ENCODE measurements at regions not wholly inside any gene's neighbourhood (a gene's known extent, or its start where the extent isn't known, plus 50 kb on each side); places are given as distances from the start of the nearest gene placed in this dataset.

GRCh38 chr3:89685731-89686130 lies 578.3 kb downstream of the EPHA3 start:
- Histone ChIP-seq H3K27ac (no peak overlapping the region), H3K9me3 (no peaks in the 10 kb centered on the region), H3K4me3 (ENCODE audit: low read depth in 1 of 2, low read length in 1 of 2) (no peak overlapping the region), H3K36me3 (no peaks in the 10 kb centered on the region), H3K4me1 (ENCODE audit: control insufficient read depth in 1 of 2, insufficient read depth in 1 of 2, low read depth in 1 of 2, low read length in 1 of 2) (no peaks in the 10 kb centered on the region), H3K27me3 (no peaks in the 10 kb centered on the region)
- TF ChIP-seq CTCF (IDR thresholded peaks at IDR 0.05): no peak

- H3K27me3 ChIP-seq: no peaks in the 10 kb centered on the region
- no peaks in the 10 kb centered on the region for H3K36me3 ChIP-seq
- H3K27ac ChIP-seq: no peak overlapping the region
- H3K9me3 ChIP-seq: no peaks in the 10 kb centered on the region
- no peak for TF ChIP-seq CTCF (IDR thresholded peaks at IDR 0.05)
- no peaks in the 10 kb centered on the region for H3K4me1 ChIP-seq (ENCODE audit: control insufficient read depth in 1 of 2, insufficient read depth in 1 of 2, low read depth in 1 of 2, low read length in 1 of 2)
- no peak overlapping the region for H3K4me3 ChIP-seq (ENCODE audit: low read depth in 1 of 2, low read length in 1 of 2)
These were observed 583.2 kb downstream of the EPHA3 start for GRCh38 chr3:89690646-89691045.

GRCh38 chr3:89692601-89693000 lies 585.2 kb downstream of the EPHA3 start:
- Histone ChIP-seq H3K27ac (no peak overlapping the region), H3K36me3 (no peaks in the 10 kb centered on the region), H3K4me3 (ENCODE audit: low read depth in 1 of 2, low read length in 1 of 2) (no peak overlapping the region), H3K9me3 (no peaks in the 10 kb centered on the region), H3K27me3 (no peaks in the 10 kb centered on the region), H3K4me1 (ENCODE audit: control insufficient read depth in 1 of 2, insufficient read depth in 1 of 2, low read depth in 1 of 2, low read length in 1 of 2) (no peaks in the 10 kb centered on the region)
- TF ChIP-seq CTCF (IDR thresholded peaks at IDR 0.05): no peak

DNA sequence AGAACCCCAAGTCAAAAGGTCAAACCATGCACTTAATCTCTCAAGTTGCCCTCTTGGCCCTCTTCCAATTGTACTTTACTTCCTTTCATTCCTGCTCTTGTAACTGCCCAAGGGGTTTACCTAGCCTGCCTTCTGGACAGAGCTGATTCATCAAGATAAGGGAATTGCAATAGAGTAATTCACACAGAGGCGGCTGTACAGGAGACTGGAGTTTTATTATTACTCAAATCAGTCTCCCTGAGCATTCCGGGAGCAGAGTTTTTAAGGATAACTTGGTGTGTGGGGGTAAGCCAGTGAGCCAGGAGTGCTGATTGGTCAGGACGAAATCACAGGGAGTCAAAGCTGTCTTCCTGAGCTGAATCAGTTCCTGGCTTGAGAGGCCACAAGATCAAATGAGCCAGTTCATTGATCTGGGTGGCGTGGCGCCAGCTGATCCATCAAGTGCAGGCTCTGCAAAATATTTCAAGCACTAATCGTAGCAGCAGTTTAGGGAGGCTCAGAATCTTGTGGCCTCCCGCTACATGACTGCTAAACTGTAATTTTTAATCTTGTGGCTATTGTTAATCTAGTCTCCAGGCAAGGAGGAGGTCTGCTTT lies 590.0 kb downstream of the EPHA3 start:
- H3K27me3 ChIP-seq: no peaks in the 10 kb centered on the region
- H3K4me1 ChIP-seq (ENCODE audit: control insufficient read depth in 1 of 2, insufficient read depth in 1 of 2, low read depth in 1 of 2, low read length in 1 of 2): no peaks in the 10 kb centered on the region
- H3K36me3 ChIP-seq: no peaks in the 10 kb centered on the region
- no peaks in the 10 kb centered on the region for H3K9me3 ChIP-seq
- no peak for TF ChIP-seq CTCF (IDR thresholded peaks at IDR 0.05)
- H3K4me3 ChIP-seq (ENCODE audit: low read depth in 1 of 2, low read length in 1 of 2): no peak overlapping the region
- H3K27ac ChIP-seq: no peak overlapping the region

DNA sequence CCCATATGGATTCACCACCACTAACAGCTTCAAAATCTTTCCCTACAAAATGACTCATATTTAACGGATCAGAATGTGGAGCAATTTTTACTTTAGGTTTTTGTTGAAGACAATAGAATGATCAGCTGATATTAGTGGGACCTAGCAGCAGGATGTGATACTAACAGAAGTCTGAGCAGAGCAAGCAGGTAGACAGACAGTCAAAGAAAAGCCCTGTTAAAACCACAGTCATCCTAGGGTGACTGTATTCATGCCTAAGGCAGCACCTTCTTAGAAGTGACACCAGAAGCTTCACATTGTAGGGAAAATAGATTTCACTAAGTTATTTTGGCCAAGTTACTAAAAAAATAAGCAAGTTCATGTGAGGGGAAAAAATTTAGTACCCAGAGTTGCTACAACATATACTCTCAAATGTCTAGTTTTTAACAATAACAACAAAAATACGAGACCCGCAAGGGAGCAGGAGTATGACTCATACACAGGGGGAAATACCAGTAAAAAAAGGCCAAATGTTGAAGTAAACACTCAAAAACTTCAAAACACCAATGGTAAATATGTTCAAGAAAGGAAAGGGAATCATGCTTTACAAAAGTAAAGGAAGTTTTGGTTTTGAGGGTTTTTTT lies 590.9 kb downstream of the EPHA3 start:
- H3K4me1 ChIP-seq (ENCODE audit: control insufficient read depth in 1 of 2, insufficient read depth in 1 of 2, low read depth in 1 of 2, low read length in 1 of 2): no peaks in the 10 kb centered on the region
- no peaks in the 10 kb centered on the region for H3K9me3 ChIP-seq
- H3K27me3 ChIP-seq: no peaks in the 10 kb centered on the region
- no peak overlapping the region for H3K27ac ChIP-seq
- H3K36me3 ChIP-seq: no peaks in the 10 kb centered on the region
- TF ChIP-seq CTCF (IDR thresholded peaks at IDR 0.05): no peak
- no peak overlapping the region for H3K4me3 ChIP-seq (ENCODE audit: low read depth in 1 of 2, low read length in 1 of 2)
